ENCODE measurements at regions not wholly inside any gene's neighbourhood (a gene's known extent, or its start where the extent isn't known, plus 50 kb on each side); places are given as distances from the start of the nearest gene placed in this dataset.
A peak's percentile ranks its signal among the peaks of the same experiment; 100 is the strongest.

DNA sequence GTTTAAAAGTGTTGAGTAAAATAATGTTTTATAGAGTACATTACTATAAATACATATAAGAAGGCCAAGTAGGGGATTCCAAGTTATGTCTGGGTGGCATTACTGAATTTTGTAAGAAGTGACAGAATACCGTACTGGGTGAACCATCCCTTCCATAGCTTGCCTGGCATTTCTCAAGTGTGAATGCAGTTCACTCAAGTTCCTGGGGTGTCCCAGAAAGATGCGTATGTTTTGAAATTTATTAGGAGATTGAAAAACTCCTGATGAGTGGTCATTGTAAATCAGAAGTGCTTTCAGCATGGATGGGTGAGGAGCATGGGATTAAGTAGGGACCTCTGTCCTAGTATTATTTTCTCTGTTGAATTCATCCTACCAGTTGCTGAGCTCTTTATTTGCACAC is 103.2 kb downstream of the VAPA start:
- 94 to 99% methylated on average over 2 of the region's 2 CpGs for WGBS, 2 experiments (ENCODE audit: low coverage in 1 of 2, low lambda C conversion rate in 2 of 2, missing lambda C conversion rate in 2 of 2)
- peak; percentile 24 for DNase-seq

DNA sequence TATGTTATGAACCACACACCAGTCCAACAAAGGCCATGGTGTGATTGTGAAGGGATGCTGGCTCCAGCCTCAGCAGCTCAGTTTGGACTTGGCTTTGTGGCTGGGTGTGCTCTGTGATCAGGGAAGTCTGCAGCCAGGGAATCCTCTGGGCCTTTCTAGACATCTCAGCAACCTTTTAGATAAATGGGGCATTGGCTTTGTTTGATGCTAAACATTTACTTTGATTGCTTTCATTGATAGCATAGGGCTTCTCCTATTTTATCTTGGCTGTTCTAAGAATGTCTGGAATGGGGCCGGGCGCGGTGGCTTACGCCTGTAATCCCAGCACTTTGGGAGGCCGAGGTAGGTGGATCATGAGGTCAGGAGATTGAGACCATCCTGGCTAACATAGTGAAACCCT is 104.5 kb downstream of the VAPA start:
- Histone ChIP-seq H3K9me2 (ENCODE audit: insufficient read depth) (no peaks in the 10 kb centered on the region), H3K4me3 (no peak overlapping the region), H3K4me1 (ENCODE audit: insufficient read depth) (peaks cover 26% of the 10 kb centered on the region), H3K9me3 (ENCODE audit: low read depth) (no peaks in the 10 kb centered on the region), H3K4me2 (ENCODE audit: unreplicated experiment) (no peak overlapping the region), H4K20me1 (ENCODE audit: insufficient read depth) (no peaks in the 10 kb centered on the region), H2AFZ (no peak overlapping the region), H3K79me2 (ENCODE audit: insufficient read depth) (no peaks in the 10 kb centered on the region), H3F3A (ENCODE audit: insufficient read depth) (peaks cover 35% of the 10 kb centered on the region), H3K36me3 (ENCODE audit: low read depth) (no peaks in the 10 kb centered on the region), H3K27me3 (replicated peaks; ENCODE audit: insufficient read depth) (no peaks in the 10 kb centered on the region), H3K27ac (no peak overlapping the region), H3K9ac (no peak overlapping the region)
- TF ChIP-seq EZH2 (IDR thresholded peaks at IDR 0.05; ENCODE audit: insufficient read depth, poor library complexity, severe bottlenecking), result no peak
- TF ChIP-seq EZH2phosphoT487 (IDR thresholded peaks at IDR 0.05; ENCODE audit: insufficient read depth, low read depth), result no peak
- in situ Hi-C loops (cut with MboI), result loop anchor here (10.0 kb wide), 1 partner anchor 497 kb away; no protein-coding TSS in a partner anchor
- WGBS, 2 experiments (ENCODE audit: low coverage in 1 of 2, low lambda C conversion rate in 2 of 2, missing lambda C conversion rate in 2 of 2), result 94 to 98% methylated on average over 5 of the region's 5 CpGs
- no peak for DNase-seq

More for the DNA sequence above, 103.2 kb downstream of the VAPA start:
- Histone ChIP-seq H3F3A (ENCODE audit: insufficient read depth) (peaks cover 35% of the 10 kb centered on the region), H3K9me3 (ENCODE audit: low read depth) (no peaks in the 10 kb centered on the region), H3K9ac (no peak overlapping the region), H3K4me1 (ENCODE audit: insufficient read depth) (peaks cover 26% of the 10 kb centered on the region), H3K4me3 (no peak overlapping the region), H2AFZ (no peak overlapping the region), H3K36me3 (ENCODE audit: low read depth) (no peaks in the 10 kb centered on the region), H3K9me2 (ENCODE audit: insufficient read depth) (no peaks in the 10 kb centered on the region), H3K79me2 (ENCODE audit: insufficient read depth) (no peaks in the 10 kb centered on the region), H3K4me2 (ENCODE audit: unreplicated experiment) (peak overlapping the region; percentile 58), H3K27ac (peak overlapping the region; percentile 80), H4K20me1 (ENCODE audit: insufficient read depth) (no peaks in the 10 kb centered on the region), H3K27me3 (replicated peaks; ENCODE audit: insufficient read depth) (no peaks in the 10 kb centered on the region)
- in situ Hi-C loops (cut with MboI), result loop anchor here (10.0 kb wide), 1 partner anchor 498 kb away; no protein-coding TSS in a partner anchor
- TF ChIP-seq EZH2 (IDR thresholded peaks at IDR 0.05; ENCODE audit: insufficient read depth, poor library complexity, severe bottlenecking), result no peak
- no peak for TF ChIP-seq EZH2phosphoT487 (IDR thresholded peaks at IDR 0.05; ENCODE audit: insufficient read depth, low read depth)

DNA sequence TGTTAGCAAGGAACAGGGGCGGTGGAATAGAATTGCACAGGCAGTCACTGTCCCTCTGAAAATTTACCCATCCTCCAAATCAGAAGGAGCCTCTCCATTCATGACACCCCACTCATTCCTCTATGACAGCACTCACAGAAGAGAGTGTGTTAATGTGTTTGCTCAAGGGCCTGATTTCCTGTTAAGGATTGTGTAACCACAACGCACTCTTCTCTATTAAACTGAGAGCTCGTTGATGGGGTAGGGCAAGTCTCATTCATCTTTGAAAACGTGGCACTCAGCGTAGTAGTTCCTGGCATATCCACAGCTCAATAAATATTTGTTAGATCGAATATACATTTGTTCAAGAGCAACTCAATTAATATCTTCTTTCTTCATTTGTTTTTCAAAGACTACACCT is 106.4 kb downstream of the VAPA start:
- no peaks in the 10 kb centered on the region for H4K20me1 ChIP-seq (ENCODE audit: insufficient read depth)
- no peaks in the 10 kb centered on the region for H3K9me2 ChIP-seq (ENCODE audit: insufficient read depth)
- WGBS, 2 experiments (ENCODE audit: low coverage in 1 of 2, low lambda C conversion rate in 2 of 2, missing lambda C conversion rate in 2 of 2), result 69 to 74% methylated on average over 6 of the region's 6 CpGs
- H3K9ac ChIP-seq, result no peak overlapping the region
- H3F3A ChIP-seq (ENCODE audit: insufficient read depth), result peaks cover 22% of the 10 kb centered on the region
- peak; percentile 10 for DNase-seq
- H3K4me2 ChIP-seq (ENCODE audit: unreplicated experiment), result no peak overlapping the region
- no peak overlapping the region for H2AFZ ChIP-seq
- no peaks in the 10 kb centered on the region for H3K9me3 ChIP-seq (ENCODE audit: low read depth)
- peaks cover 17% of the 10 kb centered on the region for H3K4me1 ChIP-seq (ENCODE audit: insufficient read depth)
- in situ Hi-C loops (cut with MboI), result no loop called here
- H3K4me3 ChIP-seq, result no peak overlapping the region
- TF ChIP-seq EZH2 (IDR thresholded peaks at IDR 0.05; ENCODE audit: insufficient read depth, poor library complexity, severe bottlenecking) (no peak), EZH2phosphoT487 (IDR thresholded peaks at IDR 0.05; ENCODE audit: insufficient read depth, low read depth) (no peak)
- no peaks in the 10 kb centered on the region for H3K36me3 ChIP-seq (ENCODE audit: low read depth)
- H3K79me2 ChIP-seq (ENCODE audit: insufficient read depth), result no peaks in the 10 kb centered on the region
- no peak overlapping the region for H3K27ac ChIP-seq
- no peaks in the 10 kb centered on the region for H3K27me3 ChIP-seq (replicated peaks; ENCODE audit: insufficient read depth)

GRCh38 chr18:10022365-10022764 is 108.5 kb downstream of the VAPA start:
- no peak overlapping the region for H3K4me2 ChIP-seq (ENCODE audit: unreplicated experiment)
- no peaks in the 10 kb centered on the region for H3K9me3 ChIP-seq (ENCODE audit: low read depth)
- no peaks in the 10 kb centered on the region for H3K4me1 ChIP-seq (ENCODE audit: insufficient read depth)
- H3K36me3 ChIP-seq (ENCODE audit: low read depth), result no peaks in the 10 kb centered on the region
- whole genome bisulfite sequencing, 2 experiments (ENCODE audit: low coverage in 1 of 2, low lambda C conversion rate in 2 of 2, missing lambda C conversion rate in 2 of 2), result 97% methylated on average over 4 of the region's 4 CpGs
- H3K79me2 ChIP-seq (ENCODE audit: insufficient read depth), result no peaks in the 10 kb centered on the region
- H2AFZ ChIP-seq, result no peak overlapping the region
- TF ChIP-seq EZH2phosphoT487 (IDR thresholded peaks at IDR 0.05; ENCODE audit: insufficient read depth, low read depth) (no peak), EZH2 (IDR thresholded peaks at IDR 0.05; ENCODE audit: insufficient read depth, poor library complexity, severe bottlenecking) (no peak)
- peaks cover 1% of the 10 kb centered on the region; the same call in 1 of the 2 replicates for H3F3A ChIP-seq (ENCODE audit: insufficient read depth)
- H3K4me3 ChIP-seq, result no peak overlapping the region
- DNase-seq, result no peak
- H3K9ac ChIP-seq, result no peak overlapping the region
- H3K9me2 ChIP-seq (ENCODE audit: insufficient read depth), result no peaks in the 10 kb centered on the region
- no peak overlapping the region for H3K27ac ChIP-seq
- no peaks in the 10 kb centered on the region for H3K27me3 ChIP-seq (replicated peaks; ENCODE audit: insufficient read depth)
- in situ Hi-C loops (cut with MboI), result no loop called here
- H4K20me1 ChIP-seq (ENCODE audit: insufficient read depth), result no peaks in the 10 kb centered on the region

Measured in GM23248 (cell line).